Heart left ventricle (tissue), 16 donors: ENCODE measurements at regions not wholly inside any gene's neighbourhood (a gene's known extent, or its start where the extent isn't known, plus 50 kb on each side); places are given as distances from the start of the nearest gene placed in this dataset.

Experiments used
- ATAC-seq, 4 donors: fragments of 200-7000 bp; cut with Tn5 transposase; one replicate each; pipeline ENCODE4 v1.9.1; 2020 to 2022; ENCODE audit warnings: moderate library complexity in 4 of 4, mild to moderate bottlenecking in 3 of 4, moderate number of reproducible peaks in 1 of 4
- DNase-seq, 5 donors: peaks; one replicate each; pipeline ENCODE4 v3.0.0-alpha.2; 2020
- H3K27ac ChIP-seq, 12 donors: fragments of 200-600 bp; sonication (generic) in 4 of 12; one replicate each; pipeline versions ENCODE4 v1.5.0 to v1.8.0; 2016 to 2022; ENCODE audit warnings: mild to moderate bottlenecking in 2 of 12
- H3K27me3 ChIP-seq, 9 donors: fragments of 200-600 bp; sonication (generic) in 2 of 9; one replicate each; pipeline versions ENCODE4 v1.5.1 to v1.8.0; 2016 to 2022; ENCODE audit warnings: mild to moderate bottlenecking in 3 of 9
- H3K36me3 ChIP-seq, 9 donors: fragments of 200-600 bp; sonication (generic) in 2 of 9; one replicate each; pipeline versions ENCODE4 v1.5.0 to v1.8.0; 2018 to 2022; ENCODE audit warnings: mild to moderate bottlenecking in 2 of 9
- H3K4me1 ChIP-seq, 12 donors: fragments of 200-600 bp; sonication (generic) in 4 of 12; one replicate each; pipeline versions ENCODE4 v1.5.0 to v1.8.0; 2016 to 2022; ENCODE audit warnings: mild to moderate bottlenecking in 3 of 12
- H3K4me3 ChIP-seq, 12 donors: fragments of 200-600 bp; sonication (generic) in 4 of 12; one replicate each; pipeline versions ENCODE4 v1.5.0 to v1.8.0; 2017 to 2022; ENCODE audit warnings: mild to moderate bottlenecking in 9 of 12, moderate library complexity in 4 of 12
- H3K9me3 ChIP-seq, 12 donors: fragments of 200-600 bp; sonication (generic) in 4 of 12; one replicate each; pipeline versions ENCODE4 v1.5.0 to v1.8.0; 2016 to 2022; ENCODE audit warnings: mild to moderate bottlenecking in 1 of 12
- CTCF ChIP-seq, 12 donors: fragments of 200-600 bp; sonication (generic) in 4 of 12; IDR thresholded peaks; one replicate each; pipeline versions ENCODE4 v1.5.0 to v1.8.0; 2018 to 2022; ENCODE audit warnings: antibody characterized with exemption in 12 of 12, mild to moderate bottlenecking in 5 of 12
- POLR2A ChIP-seq, 2 donors: fragments of 450-650 bp; IDR thresholded peaks; one replicate each; pipeline ENCODE4 v1.6.1; 2017; ENCODE audit warnings: antibody characterized with exemption in 2 of 2, mild to moderate bottlenecking in 2 of 2, moderate library complexity in 2 of 2
- WGBS, 4 donors: extraction: QIAGEN DNeasy Blood & Tissue Kit in 2 of 4; methylation state at CpG; one replicate each; pipeline versions ENCODE4 v1.1.5 to v1.1.7; 2013 to 2018; 5-methylcytosine and 5-hydroxymethylcytosine counted together
- intact Hi-C, 10 donors: fragments of 100-400 bp; cut with DNase I; formaldehyde crosslinking; loops; one replicate each; pipeline versions ENCODE4 v1.11.1 to v1.14.2; 2022
- donor health status: ischemic (EF 13 %, LVEDD 7.1; RV severe dilation, severe dysfunction).
- donor health status: healthy with polysubstance abuse.
- donor health status: DM: no; HTN: yes; CAD: no.
- donor health status: DM: no; HTN: no; CAD: no.
- donor health status: ischemic (EF 25% LVEDD 6.9; RV normal size, moderate dysfunction).
- donor health status: ischemic (EF 25% LVEDD 5.7; RV mildly dilated, moderate dysfunction).
- donor health status: healthy.
- donor health status: DM: yes; HTN: yes; CAD: no.
- donor health status: ischemic (EF 35%, LVEDD 5.7; RV mildly dilated, moderate dysfunction).
- donor health status: nonischemic (EF 11% LVEDD 7.7; RV severe dilation, severe dysfunction).
- donor health status: DM: yes; HTN: yes; CAD: no.
- donor health status: PGD.
- donor health status: ischemic (EF 29% LVEDD 5.4; RV normal size, mild dysfunction).
- donor health status: nonischemic (EF 23%, LVEDD 6.1; RV moderate dilation, normal function).

GRCh38 chr6:164114651-164115050, 700.1 kb downstream of the QKI start:
- no peak for DNase-seq
- H3K27ac ChIP-seq = no peak overlapping the region
- no peak for TF ChIP-seq CTCF (IDR thresholded peaks at IDR 0.05)
- TF ChIP-seq POLR2A (IDR thresholded peaks at IDR 0.05) = no peak
- intact Hi-C loops = loop anchor here in 7 of 10 donors (5.0 to 10.0 kb wide), 4 partner anchors 810 to 930 kb away; no protein-coding TSS in a partner anchor
- WGBS, 4 donors = 73 to 77% (median 76%) methylated on average over 5 of the region's 5 CpGs
- no peak overlapping the region for H3K4me3 ChIP-seq
- peaks cover 0 to 13% (median 6%) of the 10 kb centered on the region in 12 donors for H3K4me1 ChIP-seq
- H3K36me3 ChIP-seq = no peaks in the 10 kb centered on the region
- H3K27me3 ChIP-seq = no peaks in the 10 kb centered on the region
- no peak for ATAC-seq
- H3K9me3 ChIP-seq = no peaks in the 10 kb centered on the region

- DNase-seq (no peak), ATAC-seq (no peak)
- H3K9me3 ChIP-seq = no peaks in the 10 kb centered on the region
- intact Hi-C loops = loop anchor here in 7 of 10 donors (5.0 to 10.0 kb wide), 4 partner anchors 811 to 929 kb away; no protein-coding TSS in a partner anchor
- H3K27ac ChIP-seq = no peak overlapping the region
- TF ChIP-seq POLR2A (IDR thresholded peaks at IDR 0.05) = no peak
- TF ChIP-seq CTCF (IDR thresholded peaks at IDR 0.05) = no peak
- H3K27me3 ChIP-seq = no peaks in the 10 kb centered on the region
- no peak overlapping the region for H3K4me3 ChIP-seq
- WGBS, 4 donors = 88 to 96% (median 93%) methylated on average over 4 of the region's 4 CpGs
- no peaks in the 10 kb centered on the region for H3K36me3 ChIP-seq
- peaks cover 0 to 19% (median 11%) of the 10 kb centered on the region in 12 donors for H3K4me1 ChIP-seq
Measured at GRCh38 chr6:164114051-164114450, 699.5 kb downstream of the QKI start.

- WGBS, 4 donors = 89 to 96% (median 91%) methylated on average over 4 of the region's 4 CpGs
- intact Hi-C loops = loop anchor here in 7 of 10 donors (5.0 to 10.0 kb wide), 4 partner anchors 811 to 929 kb away; no protein-coding TSS in a partner anchor
- H3K4me1 ChIP-seq = peaks cover 0 to 23% (median 16%) of the 10 kb centered on the region in 12 donors
- no peaks in the 10 kb centered on the region for H3K36me3 ChIP-seq
- no peak for TF ChIP-seq POLR2A (IDR thresholded peaks at IDR 0.05)
- TF ChIP-seq CTCF (IDR thresholded peaks at IDR 0.05) = no peak
- H3K4me3 ChIP-seq = no peak overlapping the region
- no peak for ATAC-seq
- no peaks in the 10 kb centered on the region for H3K27me3 ChIP-seq
- H3K9me3 ChIP-seq = no peaks in the 10 kb centered on the region
- no peak overlapping the region for H3K27ac ChIP-seq
- DNase-seq = no peak
Measured at GRCh38 chr6:164113637-164114036, 699.1 kb downstream of the QKI start.

- TF ChIP-seq CTCF (IDR thresholded peaks at IDR 0.05) (peak; percentile 52 to 79 (median 76)), POLR2A (IDR thresholded peaks at IDR 0.05) (no peak)
- peak overlapping the region; percentile 79 to 97 (median 93) for H3K27ac ChIP-seq
- peak overlapping the region in 8 of 12 donors; percentile 9 to 38 (median 27) for H3K4me3 ChIP-seq
- intact Hi-C loops = loop anchor here (1.0 to 10.0 kb wide), 28 partner anchors 145 to 1255 kb away; no protein-coding TSS in a partner anchor
- peak; percentile 62 to 80 (median 71) for DNase-seq
- 32 to 35% (median 33%) methylated on average over 6 of the region's 6 CpGs for WGBS, 4 donors
- no peaks in the 10 kb centered on the region for H3K27me3 ChIP-seq
- H3K4me1 ChIP-seq = peaks cover 0 to 45% (median 31%) of the 10 kb centered on the region in 12 donors
- no peaks in the 10 kb centered on the region for H3K9me3 ChIP-seq
- peak; percentile 2 to 33 (median 24) for ATAC-seq
- no peaks in the 10 kb centered on the region for H3K36me3 ChIP-seq
Measured at GRCh38 chr6:164109770-164110140, 695.2 kb downstream of the QKI start.
